GM19372 (cell line): ENCODE measurements at regions not wholly inside any gene's neighbourhood (a gene's known extent, or its start where the extent isn't known, plus 50 kb on each side); places are given as distances from the start of the nearest gene placed in this dataset.
A peak's percentile ranks its signal among the peaks of the same experiment; 100 is the strongest.

Source experiments
- ATAC-seq: cut with Tn5 transposase; IDR thresholded peaks from one replicate; pipeline ENCODE4 v1.9.1; 2021; ENCODE audit warnings: mild to moderate bottlenecking, low read depth, moderate library complexity; ENCODE audit not compliant: unreplicated experiment

- ATAC-seq: no peak
Observed at GRCh38 chr2:38509947-38510326, 92.8 kb downstream of the HNRNPLL start.

DNA sequence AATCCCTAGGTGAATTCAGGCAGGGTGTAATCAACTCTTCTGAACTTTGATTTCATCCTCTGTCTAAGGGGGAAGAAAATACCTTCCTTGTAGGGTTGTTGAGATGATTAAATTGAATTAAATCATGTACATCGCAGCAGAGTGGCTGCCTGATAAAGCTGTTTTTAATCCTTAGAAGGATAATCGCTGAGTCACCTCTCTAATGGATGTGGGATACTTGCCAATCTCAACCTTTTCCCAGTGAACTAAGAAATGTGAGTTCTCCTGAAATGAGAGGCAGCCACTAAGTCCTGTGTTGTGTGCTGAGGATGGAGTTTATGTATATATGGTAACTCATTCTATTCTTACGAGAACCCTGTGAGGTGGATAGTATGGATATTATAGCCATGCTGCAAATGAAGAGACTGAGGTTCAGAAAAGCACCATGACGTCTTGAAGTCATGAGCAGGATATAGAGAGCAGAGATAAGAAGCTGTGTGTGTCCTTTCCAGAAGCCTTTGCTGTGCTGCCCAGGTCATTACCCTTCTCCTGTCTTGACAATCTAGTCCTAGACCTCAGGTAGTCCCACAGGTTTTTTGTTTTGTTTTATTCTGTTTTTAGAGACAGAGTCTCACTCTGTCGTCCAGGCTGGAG is 93.3 kb downstream of the HNRNPLL start:
- ATAC-seq: no peak

DNA sequence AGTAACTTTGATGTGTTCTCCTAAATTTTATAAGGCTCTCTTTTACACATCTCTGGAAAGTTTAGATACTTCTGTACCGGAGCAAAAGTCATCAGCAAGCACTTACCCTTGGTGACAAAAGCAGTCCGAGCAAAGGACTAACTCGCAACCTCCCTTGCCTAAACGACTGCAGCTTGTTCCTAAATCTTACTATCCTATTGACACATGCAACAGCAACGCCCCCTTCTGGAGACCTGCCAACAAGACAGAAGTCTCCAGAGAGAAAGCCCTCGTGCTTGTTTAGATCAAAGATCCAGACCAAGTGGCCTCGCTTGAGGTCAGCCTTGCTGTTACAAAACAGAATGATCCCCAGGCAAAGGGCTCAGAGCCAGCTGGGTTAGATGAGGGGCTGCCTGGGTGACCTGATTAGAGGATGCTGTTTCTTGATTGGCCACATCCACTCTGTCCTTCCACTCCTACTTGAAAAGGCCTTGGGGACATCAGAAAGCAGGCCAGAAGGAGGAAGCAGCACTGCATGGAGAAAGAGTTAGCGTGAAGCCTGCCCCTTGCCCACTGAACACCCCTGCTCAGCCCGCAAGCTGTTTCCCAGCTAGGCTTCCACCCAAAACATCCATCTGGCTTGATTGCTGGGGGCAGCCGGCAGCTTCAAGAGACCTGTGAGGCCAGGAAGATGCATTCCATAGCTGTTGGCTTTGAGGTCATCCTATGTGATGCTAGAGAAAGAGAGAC is 94.3 kb downstream of the HNRNPLL start:
- no peak for ATAC-seq

- no peak for ATAC-seq
Observed at GRCh38 chr2:38507712-38508111, 95.0 kb downstream of the HNRNPLL start.

- ATAC-seq: no peak
Observed at GRCh38 chr2:38505779-38506178, 96.9 kb downstream of the HNRNPLL start.

DNA sequence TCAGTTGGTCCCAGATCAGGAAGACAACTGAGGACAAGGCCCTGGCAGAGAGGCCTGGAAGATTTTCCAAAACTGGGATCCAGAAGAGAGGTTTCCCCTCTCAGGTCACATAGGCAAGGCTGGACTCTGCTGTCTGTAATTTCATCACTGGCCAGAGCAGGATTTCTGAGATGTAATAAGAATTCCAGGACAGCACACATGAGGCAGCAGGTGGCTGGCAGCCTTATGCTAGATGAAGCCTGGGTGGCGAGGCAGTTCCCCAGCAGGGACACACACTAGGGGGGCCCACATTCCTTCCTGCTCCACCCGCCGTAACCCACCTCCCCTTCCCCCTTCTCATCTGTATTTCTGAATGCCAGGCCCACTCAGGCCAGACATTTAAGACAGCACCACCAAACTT is 98.6 kb downstream of the HNRNPLL start:
- ATAC-seq: no peak

DNA sequence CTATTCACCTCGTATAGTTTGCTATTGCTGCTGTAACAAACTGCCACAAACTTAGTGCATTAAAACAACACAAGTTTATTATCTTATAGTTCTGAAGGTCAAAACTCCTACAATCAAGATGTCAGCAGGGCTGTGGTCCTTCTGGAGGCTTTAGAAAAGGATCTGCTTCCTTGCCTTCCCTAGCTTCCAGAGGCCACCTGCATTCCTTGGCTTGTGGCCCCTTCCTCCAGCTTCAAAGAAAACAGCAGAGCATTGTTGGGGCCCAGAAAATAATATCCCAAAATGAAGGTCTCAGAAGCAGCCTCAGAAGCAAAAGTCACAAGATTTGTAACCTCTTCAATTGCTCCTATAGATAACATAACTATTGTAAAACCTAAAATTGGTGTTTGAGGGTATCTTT is 100.6 kb downstream of the HNRNPLL start:
- ATAC-seq: no peak

- ATAC-seq: no peak
Observed at GRCh38 chr2:38500283-38500634, 102.5 kb downstream of the HNRNPLL start.

GRCh38 chr2:38499548-38500282 is 103.0 kb downstream of the HNRNPLL start:
- no peak for ATAC-seq

- ATAC-seq: no peak
Observed at GRCh38 chr2:38498045-38498481, 104.7 kb downstream of the HNRNPLL start.

- ATAC-seq: no peak
Observed at GRCh38 chr2:38497670-38498037, 105.1 kb downstream of the HNRNPLL start.

GRCh38 chr2:38496927-38497669 is 105.6 kb downstream of the HNRNPLL start:
- ATAC-seq: no peak

DNA sequence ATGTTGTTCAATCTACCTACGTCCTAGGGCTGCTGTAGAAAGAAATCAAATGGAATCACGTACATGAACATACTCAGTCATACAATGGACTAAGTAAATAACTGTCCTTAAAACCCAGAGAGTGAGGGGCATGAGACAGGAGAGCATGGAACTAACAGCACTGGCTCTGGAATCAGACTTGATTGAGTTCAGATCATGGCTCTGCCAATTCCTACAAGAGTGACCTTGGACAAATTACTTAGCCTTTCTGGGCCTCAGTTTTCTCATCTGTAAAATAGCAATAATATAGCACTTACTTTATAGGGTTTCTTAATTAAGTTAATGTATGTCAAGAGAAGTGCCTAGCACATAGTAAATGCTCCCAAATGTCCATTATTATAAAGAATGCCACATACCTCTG is 106.8 kb downstream of the HNRNPLL start:
- no peak for ATAC-seq

GRCh38 chr2:38494394-38494793 is 108.3 kb downstream of the HNRNPLL start:
- no peak for ATAC-seq

GRCh38 chr2:38492042-38492615 is 110.6 kb downstream of the HNRNPLL start:
- no peak for ATAC-seq

- ATAC-seq: no peak
Observed at GRCh38 chr2:38491436-38491835, 111.3 kb downstream of the HNRNPLL start.

DNA sequence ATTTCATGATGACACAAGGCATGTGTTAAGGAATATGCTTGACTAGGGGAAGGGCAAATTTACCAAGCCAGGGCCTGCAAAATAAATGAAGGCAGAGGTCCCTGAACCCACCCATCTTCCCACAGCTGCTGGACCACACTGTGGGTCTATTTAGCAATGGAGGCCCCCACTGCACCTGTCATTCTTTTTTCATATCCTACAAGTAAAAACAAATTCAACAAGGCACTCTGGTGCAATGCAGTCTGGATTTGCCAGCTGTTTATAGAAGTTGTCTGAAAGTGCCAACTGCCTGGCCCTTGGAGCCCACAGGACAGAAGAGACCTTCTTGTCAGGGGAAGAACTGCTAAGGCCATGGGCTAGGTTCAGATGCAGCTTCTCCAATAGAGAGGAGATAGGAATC is 112.8 kb upstream of the ATL2 start:
- ATAC-seq: no peak

- ATAC-seq: no peak
Observed at GRCh38 chr2:38487852-38488251, 110.8 kb upstream of the ATL2 start.

DNA sequence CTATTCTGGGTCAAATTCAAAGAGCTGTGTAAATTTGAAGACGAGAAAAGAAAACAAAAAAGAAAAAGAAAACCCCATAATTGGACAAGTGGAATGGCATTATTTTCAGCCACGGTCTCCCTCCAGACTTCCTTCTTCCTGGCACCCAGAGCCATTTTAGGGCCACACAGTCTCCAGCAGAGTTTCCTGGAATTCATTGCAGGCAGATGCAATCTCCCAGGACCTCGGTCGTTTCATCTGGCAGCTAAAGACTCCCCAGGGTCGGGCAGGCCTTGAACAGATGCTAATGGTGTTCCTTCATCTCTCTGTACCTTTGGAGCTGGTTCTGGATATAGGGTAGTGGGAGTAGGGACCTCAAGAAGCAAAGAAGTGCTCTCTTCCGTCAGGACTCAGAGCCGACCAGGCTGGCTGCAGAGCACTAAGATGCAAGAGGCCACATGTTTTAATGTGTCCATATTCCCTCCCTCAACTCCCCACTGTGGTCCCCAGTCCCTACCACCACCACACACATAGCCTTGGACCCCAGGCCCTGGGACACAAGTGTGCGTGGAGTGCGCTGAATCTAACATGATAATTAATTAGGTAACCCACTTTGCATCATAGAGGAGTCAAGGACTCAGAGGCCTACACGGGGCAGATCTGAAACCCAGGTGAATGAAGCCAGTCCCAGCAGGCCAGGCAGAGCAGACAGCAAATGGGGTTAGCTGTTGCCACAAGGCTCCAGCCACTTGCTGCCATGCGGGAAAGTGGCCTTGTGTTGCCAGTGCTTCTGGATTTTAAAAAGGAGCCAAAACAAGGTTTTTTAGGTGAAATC is 109.3 kb upstream of the ATL2 start:
- ATAC-seq: no peak

- peak; percentile 86 for ATAC-seq
Observed at GRCh38 chr2:38485734-38486133, 108.7 kb upstream of the ATL2 start.
